NB4 (cell line): ENCODE measurements at regions not wholly inside any gene's neighbourhood (a gene's known extent, or its start where the extent isn't known, plus 50 kb on each side); places are given as distances from the start of the nearest gene placed in this dataset.

Experiments used
- CTCF ChIP-seq: IDR thresholded peaks from one replicate; pipeline ENCODE4 v1.5.1; 2012; ENCODE audit warnings: low read depth, low read length
- POLR2A ChIP-seq: IDR thresholded peaks from 2 replicates; pipeline ENCODE4 v1.6.1; 2011; ENCODE audit warnings: mild to moderate bottlenecking; ENCODE audit not compliant: insufficient read length; ENCODE audit errors: extremely low read depth

DNA sequence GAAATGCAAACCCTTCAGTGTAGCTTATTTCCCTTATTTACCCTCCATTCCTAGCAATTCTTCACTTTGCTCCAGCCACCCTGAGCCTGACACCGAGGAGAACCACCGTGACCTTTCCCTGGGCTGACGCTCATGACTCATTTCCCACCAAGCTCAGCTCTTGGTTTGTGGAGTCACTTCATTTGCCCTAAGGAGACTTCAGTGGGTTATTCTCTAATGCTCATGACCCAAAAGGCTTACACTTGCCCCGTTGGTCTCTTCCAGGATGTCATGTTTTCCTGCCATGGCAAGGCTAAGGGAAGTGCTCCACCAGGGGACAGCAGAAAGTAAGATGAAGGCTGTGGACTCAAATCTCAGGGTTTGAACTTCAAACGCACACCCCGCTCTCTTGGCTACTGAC is 161.0 kb downstream of the CBLN1 start:
- TF ChIP-seq CTCF: no peak
- TF ChIP-seq POLR2A: no peak
